TTC549 (cell line): ENCODE measurements at regions not wholly inside any gene's neighbourhood (a gene's known extent, or its start where the extent isn't known, plus 50 kb on each side); places are given as distances from the start of the nearest gene placed in this dataset.

ENCODE experiments used
- FAIRE-seq: peaks from 2 replicates; lab custom pipeline; 2012; peaks lifted over from hg19 to GRCh38; lab: Jason Lieb, UNC

- no peak for FAIRE-seq
Measured at GRCh38 chr10:55497893-55498499, 697.0 kb upstream of the PCDH15 start.

GRCh38 chr10:55495555-55495954, 694.5 kb upstream of the PCDH15 start:
- no peak for FAIRE-seq

GRCh38 chr10:55491712-55492111, 690.7 kb upstream of the PCDH15 start:
- no peak for FAIRE-seq

GRCh38 chr10:55485827-55486226, 684.8 kb upstream of the PCDH15 start:
- no peak for FAIRE-seq

DNA sequence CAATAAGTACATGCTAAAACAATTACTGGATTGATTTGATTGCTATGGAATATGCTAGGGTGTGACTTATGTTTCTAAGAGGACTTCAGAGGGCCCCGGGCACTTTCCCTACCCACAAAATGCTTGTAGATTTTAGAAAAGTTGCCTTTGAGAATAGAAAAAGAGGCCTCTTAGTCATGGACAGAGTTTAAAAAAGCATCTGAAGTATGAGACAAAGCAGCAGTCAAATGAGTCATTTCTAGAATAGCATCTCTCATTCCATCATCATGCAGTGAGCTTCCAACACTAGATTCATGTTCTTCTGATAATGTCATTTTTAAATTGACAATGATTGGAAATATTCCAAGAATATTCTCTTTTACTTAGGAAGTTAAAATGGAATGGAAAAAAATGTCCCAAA, 675.1 kb upstream of the PCDH15 start:
- FAIRE-seq, result no peak

DNA sequence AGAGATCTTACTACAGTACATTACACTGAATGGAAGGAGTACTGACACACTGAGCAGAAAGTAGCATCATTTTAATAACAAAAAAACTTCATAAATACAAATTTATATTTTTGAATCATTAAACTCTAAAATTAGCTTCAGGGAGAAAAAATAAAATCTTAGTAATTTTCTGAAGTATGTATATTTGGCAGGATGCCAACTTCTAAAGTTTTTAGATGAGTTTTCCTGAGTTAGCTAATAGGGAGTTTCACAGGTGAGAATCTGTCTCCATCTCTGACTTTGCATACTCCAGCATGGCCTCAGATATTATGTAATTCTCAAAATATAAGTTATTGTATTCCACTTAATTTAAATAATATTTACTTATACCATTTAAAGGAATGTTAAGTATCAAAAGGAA, 673.2 kb upstream of the PCDH15 start:
- no peak for FAIRE-seq

GRCh38 chr10:55470840-55471239, 669.8 kb upstream of the PCDH15 start:
- no peak for FAIRE-seq

DNA sequence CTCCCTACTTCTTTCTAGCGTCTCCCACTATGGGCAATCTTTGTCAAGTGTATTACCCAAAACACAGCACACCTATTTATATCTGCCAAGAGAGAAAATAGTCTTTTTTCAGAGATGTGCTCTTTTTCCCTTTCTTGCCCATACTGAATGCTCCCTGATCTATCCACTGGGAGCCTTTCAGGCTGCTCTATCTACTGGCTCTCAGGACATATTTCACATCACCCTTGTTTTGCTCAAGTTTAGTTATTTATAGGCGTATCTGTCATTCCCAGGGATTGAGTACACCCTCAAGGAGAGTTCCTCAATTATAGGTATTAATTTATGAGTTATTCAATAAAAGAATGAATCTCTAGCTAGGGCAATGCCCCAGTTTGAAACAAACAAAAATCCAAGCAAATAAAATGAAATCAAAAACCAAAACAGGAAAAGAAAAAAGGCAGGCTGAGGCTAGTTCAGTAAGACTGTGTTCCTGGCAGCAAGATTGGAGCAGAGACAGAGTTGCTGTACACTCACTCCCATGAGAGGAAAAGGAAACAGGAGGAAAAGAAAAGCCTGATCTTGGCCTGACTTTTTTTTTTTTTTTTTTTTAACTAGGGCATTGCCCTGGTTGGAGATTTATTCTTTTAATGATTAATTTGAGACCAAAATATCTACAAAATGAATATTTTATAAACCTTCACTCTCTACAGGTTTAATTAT, 665.9 kb upstream of the PCDH15 start:
- FAIRE-seq, result no peak

GRCh38 chr10:55464083-55464482, 663.1 kb upstream of the PCDH15 start:
- FAIRE-seq, result no peak

GRCh38 chr10:55460008-55460407, 659.0 kb upstream of the PCDH15 start:
- no peak for FAIRE-seq

GRCh38 chr10:55449981-55450380, 649.0 kb upstream of the PCDH15 start:
- no peak for FAIRE-seq

DNA sequence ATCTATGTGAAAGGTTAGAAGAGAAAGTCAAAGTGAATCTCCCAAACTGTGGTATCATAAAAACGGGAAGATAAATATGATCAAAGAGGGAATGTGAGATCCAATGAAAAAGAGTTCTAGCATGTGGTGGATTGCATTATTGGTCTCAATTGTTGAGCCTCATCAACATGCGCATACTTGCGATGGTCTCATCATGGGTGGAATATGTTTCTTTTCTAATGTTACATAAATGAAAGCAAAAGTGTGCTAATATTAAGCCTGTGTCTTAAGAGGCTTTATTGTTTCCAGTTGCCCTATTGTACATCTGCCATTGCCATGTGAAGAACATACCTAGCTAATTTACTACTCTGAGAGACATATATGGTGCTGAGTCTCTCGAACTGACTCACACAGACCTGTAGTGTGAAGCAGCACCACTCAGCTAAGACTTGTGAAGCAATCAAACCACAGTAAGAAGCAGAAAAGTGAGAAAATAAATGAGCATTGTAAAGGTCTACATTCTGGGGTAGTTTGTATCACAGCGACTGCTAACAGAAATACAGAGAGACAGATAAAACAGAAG, 645.5 kb upstream of the PCDH15 start:
- FAIRE-seq, result no peak

GRCh38 chr10:55441777-55442176, 640.7 kb upstream of the PCDH15 start:
- no peak for FAIRE-seq

- no peak for FAIRE-seq
Measured at GRCh38 chr10:55426138-55426537, 625.1 kb upstream of the PCDH15 start.

DNA sequence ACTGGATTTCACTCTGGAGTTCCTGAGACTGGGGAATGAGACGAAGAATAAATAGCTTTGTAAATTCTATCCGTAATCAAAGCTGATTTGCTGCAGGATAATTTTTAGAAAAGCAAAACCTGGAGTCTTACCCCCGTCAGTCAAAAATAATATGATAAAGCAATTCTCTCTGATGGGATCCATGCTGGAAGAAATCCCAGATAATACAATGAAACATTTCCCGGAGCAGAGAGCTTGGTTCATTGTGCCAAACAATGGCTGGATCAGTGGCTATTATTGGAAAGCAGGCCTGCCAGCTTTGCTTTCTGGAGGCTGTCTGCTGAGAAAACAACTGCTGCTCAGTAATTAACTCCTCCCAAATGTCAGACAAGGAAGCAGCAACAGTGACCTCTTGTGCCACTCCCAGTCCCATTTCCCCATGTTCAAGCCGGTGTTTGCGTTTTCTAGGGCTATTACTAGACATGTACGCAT, 609.4 kb upstream of the PCDH15 start:
- no peak for FAIRE-seq

DNA sequence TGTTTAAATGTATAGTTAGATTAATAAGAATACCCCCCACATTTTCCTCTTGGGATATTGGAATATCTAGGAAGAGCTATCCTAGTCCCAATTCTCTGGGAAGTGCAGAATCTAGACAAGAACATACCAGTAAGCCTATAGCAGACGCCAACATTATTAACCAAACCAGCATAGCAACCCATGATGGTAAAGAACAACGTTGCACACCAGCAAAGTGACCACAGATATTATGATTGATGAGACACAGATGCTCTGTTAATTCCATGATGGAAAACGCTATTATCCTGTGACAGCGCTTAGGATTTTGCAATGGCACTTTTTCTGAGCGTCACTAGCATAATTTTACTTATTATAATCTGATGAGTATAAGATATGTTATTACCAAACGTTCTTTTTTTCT, 603.1 kb upstream of the PCDH15 start:
- no peak for FAIRE-seq

GRCh38 chr10:55400075-55400849, 599.2 kb upstream of the PCDH15 start:
- FAIRE-seq, result peak; percentile 71

GRCh38 chr10:55398497-55398882, 597.5 kb upstream of the PCDH15 start:
- FAIRE-seq, result no peak

DNA sequence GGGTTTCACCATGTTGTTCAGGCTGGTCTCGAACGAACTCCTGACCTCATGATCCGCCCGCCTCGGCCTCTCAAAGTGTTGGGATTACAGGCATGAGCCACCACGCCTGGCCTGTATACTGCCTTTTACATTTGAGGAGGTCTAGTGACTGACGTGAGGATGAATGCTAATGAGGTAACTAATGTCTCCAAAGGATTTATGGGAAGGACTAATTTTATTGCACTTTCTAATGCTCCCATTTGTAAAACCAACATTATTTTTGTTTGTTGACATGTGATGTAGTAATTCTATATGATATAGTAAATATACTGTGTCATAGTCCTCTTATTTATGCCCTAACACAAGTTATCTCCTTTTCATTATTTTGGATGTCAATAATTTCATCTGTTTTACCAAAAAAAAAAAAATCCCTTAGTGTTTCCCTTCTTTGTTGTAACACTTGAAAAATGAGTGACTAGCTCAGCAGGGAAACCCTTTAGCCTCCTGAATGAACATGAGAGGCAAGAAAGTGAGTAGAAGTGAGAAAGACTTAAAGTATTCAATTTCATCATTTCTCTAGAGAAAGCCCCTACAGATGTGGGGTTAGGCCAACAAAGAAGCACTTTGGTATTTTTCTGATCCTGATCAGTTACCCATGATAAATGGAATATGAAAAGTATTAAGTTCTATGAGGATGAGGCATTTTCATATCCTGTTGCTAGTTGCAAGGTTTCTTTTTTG, 596.9 kb upstream of the PCDH15 start:
- FAIRE-seq, result no peak

DNA sequence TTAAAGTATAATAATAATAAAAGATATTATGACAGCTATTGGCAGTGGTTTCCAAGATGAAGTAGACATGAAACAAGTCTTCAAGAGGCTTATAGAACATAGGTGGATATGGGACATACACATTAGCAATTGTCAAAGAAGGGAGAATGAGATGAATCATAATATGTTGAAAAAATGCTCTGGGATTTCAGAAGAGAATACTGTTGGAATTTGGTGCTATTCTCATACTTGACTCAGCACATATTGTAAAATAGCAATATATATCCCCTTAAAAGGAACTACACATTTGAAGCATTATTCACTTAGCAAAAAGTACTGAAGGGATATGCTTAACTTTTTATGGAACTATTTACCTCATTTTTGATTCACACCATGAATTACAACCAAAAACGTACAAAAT, 577.2 kb upstream of the PCDH15 start:
- no peak for FAIRE-seq

GRCh38 chr10:55374917-55375316, 573.9 kb upstream of the PCDH15 start:
- no peak for FAIRE-seq

GRCh38 chr10:55374060-55374459, 573.0 kb upstream of the PCDH15 start:
- FAIRE-seq, result no peak
